HCT116 (cell line): ENCODE measurements at regions not wholly inside any gene's neighbourhood (a gene's known extent, or its start where the extent isn't known, plus 50 kb on each side); places are given as distances from the start of the nearest gene placed in this dataset.

Experiments used
- ATAC-seq: fragments of 200-7000 bp; cut with Tn5 transposase; 2 replicates; pipeline ENCODE4 v1.9.1; 2020; ENCODE audit warnings: mild to moderate bottlenecking, moderate library complexity
- BruUV-seq: library from RNA; stranded (reverse); fragments of 400-500 nt; replicated peaks from 2 replicates; lab custom pipeline; 2021; lab: Mats Ljungman, UMichigan
- CTCF ChIA-PET: fragments of 300-600 bp; sonication (Branson Sonifier 250); formaldehyde crosslinking; loops from one replicate; lab custom pipeline; 2021; ENCODE audit warnings: antibody characterized with exemption; lab: Charles Lee
- POLR2A ChIA-PET: fragments of 300-600, 350-600 bp; sonication (Branson Sonifier 250); formaldehyde crosslinking; loops from one replicate; lab custom pipeline; 2021; ENCODE audit warnings: antibody characterized with exemption; lab: Charles Lee
- RAD21 ChIA-PET, 2 experiments: fragments of 300-600 bp; sonication (Branson Sonifier 250); formaldehyde crosslinking; loops; one replicate each; lab custom pipeline; 2023; ENCODE audit warnings: low total read pairs in 2 of 2; ENCODE audit not compliant: uncharacterized antibody in 2 of 2, unreplicated experiment in 2 of 2, low non-redundant PET in 1 of 2; lab: Charles Lee
- DNase-seq: peaks from one replicate; pipeline ENCODE4 v3.0.0-alpha.2; 2010; ENCODE audit warnings: low read depth, low spot score
- H2AFZ ChIP-seq: fragments of 200-600 bp; shearing (Covaris generic), sonication (generic); 2 replicates; pipeline ENCODE4 v1.6.1; 2017; ENCODE audit warnings: low read depth, mixed run types, mixed read lengths, antibody characterized with exemption, low read length; ENCODE audit not compliant: poor library complexity, severe bottlenecking
- H3K27ac ChIP-seq: 2 replicates; pipeline ENCODE4 v1.5.1; 2012; ENCODE audit warnings: low read depth, low read length
- H3K27me3 ChIP-seq: fragments of 200-600 bp; sonication (generic); 2 replicates; pipeline ENCODE4 v1.6.1; 2016; ENCODE audit warnings: mixed run types, low read length, mixed read lengths; ENCODE audit not compliant: insufficient read depth
- H3K36me3 ChIP-seq, 2 experiments: fragments of 200-500 bp in 1 of 2; fragments of 200-600 bp in 1 of 2; sonication (Bioruptor generic) in 1 of 2; sonication (generic) in 1 of 2; 2 replicates each; pipeline versions ENCODE4 v1.5.1 to v1.6.1; 2014 to 2016; ENCODE audit warnings: low read length in 2 of 2, inconsistent platforms in 1 of 2, mixed read lengths in 1 of 2, mixed run types in 1 of 2; ENCODE audit not compliant: insufficient read depth in 2 of 2, control insufficient read depth in 1 of 2
- H3K4me1 ChIP-seq, 2 experiments: fragments of 200-600 bp in 1 of 2; sonication (generic) in 1 of 2; 2 replicates each; pipeline versions ENCODE4 v1.5.1 to v1.6.1; 2012 to 2017; ENCODE audit warnings: low read length in 2 of 2, inconsistent platforms in 1 of 2, mild to moderate bottlenecking in 1 of 2, mixed read lengths in 1 of 2, mixed run types in 1 of 2, moderate library complexity in 1 of 2; ENCODE audit not compliant: insufficient read depth in 2 of 2, control insufficient read depth in 1 of 2
- H3K4me2 ChIP-seq: fragments of 200-600 bp; sonication (generic); 2 replicates; pipeline ENCODE4 v1.6.1; 2017; ENCODE audit warnings: mixed run types, low read length, mixed read lengths
- H3K4me3 ChIP-seq, 2 experiments: fragments of 200-600 bp in 1 of 2; sonication (generic) in 1 of 2; replicated peaks in 1 of 2; 2 replicates each; pipeline ENCODE4 v1.5.1; 2011 to 2016; ENCODE audit warnings: low read length in 2 of 2, control low read depth in 1 of 2, low read depth in 1 of 2, mild to moderate bottlenecking in 1 of 2, mixed read lengths in 1 of 2, mixed run types in 1 of 2
- H3K79me2 ChIP-seq: fragments of 200-600 bp; sonication (generic); 2 replicates; pipeline ENCODE4 v1.6.1; 2017; ENCODE audit warnings: mild to moderate bottlenecking, mixed run types, low read length, moderate library complexity, mixed read lengths; ENCODE audit not compliant: insufficient read depth
- H3K9ac ChIP-seq: fragments of 200-600 bp; sonication (generic); 2 replicates; pipeline ENCODE4 v1.6.1; 2016; ENCODE audit warnings: low read length, mixed read lengths
- H3K9me2 ChIP-seq: fragments of 200-600 bp; sonication (generic), shearing (Covaris generic); 2 replicates; pipeline ENCODE4 v1.6.1; 2017; ENCODE audit warnings: mixed run types, mild to moderate bottlenecking, moderate library complexity; ENCODE audit not compliant: insufficient read depth
- H3K9me3 ChIP-seq, 2 experiments: fragments of 200-500 bp in 1 of 2; fragments of 200-600 bp in 1 of 2; sonication (Bioruptor generic) in 1 of 2; sonication (generic) in 1 of 2; 2 replicates each; pipeline ENCODE4 v1.6.1; 2014 to 2017; ENCODE audit warnings: low read length in 2 of 2, mixed read lengths in 2 of 2, inconsistent platforms in 1 of 2, low read depth in 1 of 2, mild to moderate bottlenecking in 1 of 2, mixed run types in 1 of 2, moderate library complexity in 1 of 2; ENCODE audit not compliant: control insufficient read depth in 1 of 2, insufficient read depth in 1 of 2
- H4K20me1 ChIP-seq: fragments of 200-600 bp; sonication (generic), shearing (Covaris generic); 2 replicates; pipeline ENCODE4 v1.6.1; 2017; ENCODE audit warnings: mixed run types, mild to moderate bottlenecking, moderate library complexity; ENCODE audit not compliant: insufficient read depth
- ATF3 ChIP-seq: IDR thresholded peaks from 2 replicates; pipeline ENCODE4 v1.6.1; 2012
- CBX3 ChIP-seq: IDR thresholded peaks from 2 replicates; pipeline ENCODE4 v1.6.1; 2012; ENCODE audit warnings: low read depth
- CEBPB ChIP-seq: IDR thresholded peaks from 2 replicates; pipeline ENCODE4 v1.6.1; 2012; ENCODE audit warnings: low read depth
- CTCF ChIP-seq, 3 experiments: fragments of 200-600 bp in 1 of 3; sonication (generic) in 1 of 3; IDR thresholded peaks in 2 of 3; conservative IDR thresholded peaks in 1 of 3; 2 replicates each; pipeline ENCODE4 v1.5.1; 2012 to 2017; ENCODE audit warnings: low read depth in 2 of 3, low read length in 2 of 3, antibody characterized with exemption in 1 of 3, borderline replicate concordance in 1 of 3, control low read depth in 1 of 3, mild to moderate bottlenecking in 1 of 3, mixed read lengths in 1 of 3, mixed run types in 1 of 3, moderate library complexity in 1 of 3; ENCODE audit not compliant: insufficient read depth in 1 of 3
- EGR1 ChIP-seq: IDR thresholded peaks from 2 replicates; pipeline ENCODE4 v1.6.1; 2012; ENCODE audit warnings: low read depth
- EZH2 ChIP-seq: fragments of 200-600 bp; sonication (generic); IDR thresholded peaks from 2 replicates; pipeline ENCODE4 v1.6.1; 2017; ENCODE audit warnings: antibody characterized with exemption, mixed run types
- FOSL1 ChIP-seq: IDR thresholded peaks from 2 replicates; pipeline ENCODE4 v1.6.1; 2012; ENCODE audit warnings: low read depth
- JUND ChIP-seq: IDR thresholded peaks from 2 replicates; pipeline ENCODE4 v1.6.1; 2012
- POLR2A ChIP-seq: IDR thresholded peaks from 2 replicates; pipeline ENCODE4 v1.7.0; 2011; ENCODE audit warnings: borderline replicate concordance; ENCODE audit not compliant: insufficient read depth, insufficient read length; ENCODE audit errors: extremely low read depth
- RAD21 ChIP-seq: IDR thresholded peaks from 2 replicates; pipeline ENCODE4 v1.6.1; 2012; ENCODE audit warnings: low read depth, mild to moderate bottlenecking
- SIN3A ChIP-seq: IDR thresholded peaks from 2 replicates; pipeline ENCODE4 v1.6.1; 2012; ENCODE audit warnings: low read depth
- SP1 ChIP-seq: IDR thresholded peaks from 2 replicates; pipeline ENCODE4 v1.6.1; 2012; ENCODE audit warnings: low read depth
- SRF ChIP-seq: IDR thresholded peaks from 2 replicates; pipeline ENCODE4 v1.6.1; 2012; ENCODE audit warnings: low read depth
- TCF7L2 ChIP-seq: IDR thresholded peaks from 2 replicates; pipeline ENCODE4 v1.7.0; 2011; ENCODE audit warnings: borderline replicate concordance, inconsistent platforms; ENCODE audit not compliant: insufficient read depth, insufficient read length; ENCODE audit errors: extremely low read depth
- YY1 ChIP-seq: IDR thresholded peaks from 2 replicates; pipeline ENCODE4 v1.6.1; 2011; ENCODE audit warnings: low read length, low read depth, moderate library complexity, mild to moderate bottlenecking; ENCODE audit not compliant: insufficient replicate concordance; ENCODE audit errors: extremely low read depth
- ZBTB33 ChIP-seq: IDR thresholded peaks from 2 replicates; pipeline ENCODE4 v1.6.1; 2011; ENCODE audit warnings: mild to moderate bottlenecking, low read length, moderate library complexity; ENCODE audit not compliant: insufficient replicate concordance; ENCODE audit errors: extremely low read depth
- ZNF274 ChIP-seq: fragments of 200-500 bp; sonication (Bioruptor generic); IDR thresholded peaks from 2 replicates; pipeline ENCODE4 v1.6.1; 2014; ENCODE audit warnings: mild to moderate bottlenecking, low read depth, low read length, inconsistent platforms
- intact Hi-C: fragments of 100-400 bp; cut with micrococcal nuclease; formaldehyde crosslinking; loops from 2 replicates; pipeline ENCODE4 v1.10.0; 2022

GRCh38 chr5:163260471-163260870 lies 176.9 kb upstream of the CCNG1 start:
- BruUV-seq: no TSS peak
- CTCF ChIA-PET: no interaction called here
- no peak for TF ChIP-seq CEBPB
- no peak for TF ChIP-seq ZNF274
- no peaks in the 10 kb centered on the region for H3K79me2 ChIP-seq
- H4K20me1 ChIP-seq: no peaks in the 10 kb centered on the region
- ATAC-seq: no peak
- no peaks in the 10 kb centered on the region for H3K4me1 ChIP-seq
- H3K27ac ChIP-seq: no peak overlapping the region
- RAD21 ChIA-PET: no interaction called here
- no peak overlapping the region for H3K4me3 ChIP-seq
- H3K9me3 ChIP-seq: no peaks in the 10 kb centered on the region
- no peak overlapping the region for H3K9ac ChIP-seq
- no peak for DNase-seq
- no peaks in the 10 kb centered on the region for H3K36me3 ChIP-seq
- intact Hi-C loops: no loop called here
- H2AFZ ChIP-seq: no peak overlapping the region
- POLR2A ChIA-PET: no interaction called here
- no peak overlapping the region for H3K4me2 ChIP-seq
- H3K9me2 ChIP-seq: no peaks in the 10 kb centered on the region
- H3K27me3 ChIP-seq: no peaks in the 10 kb centered on the region

- Histone ChIP-seq H3K4me2 (no peak overlapping the region), H3K27me3 (no peaks in the 10 kb centered on the region), H3K4me1 (no peaks in the 10 kb centered on the region), H2AFZ (no peak overlapping the region), H4K20me1 (no peaks in the 10 kb centered on the region), H3K9me2 (no peaks in the 10 kb centered on the region), H3K36me3 (no peaks in the 10 kb centered on the region), H3K9me3 (no peaks in the 10 kb centered on the region), H3K27ac (no peak overlapping the region), H3K9ac (no peak overlapping the region), H3K4me3 (no peak overlapping the region), H3K79me2 (no peaks in the 10 kb centered on the region)
- ChIA-PET POLR2A (no interaction called here), RAD21 (no interaction called here), CTCF (no interaction called here)
- intact Hi-C loops: no loop called here
- DNase-seq: no peak
- no TSS peak for BruUV-seq
- ATAC-seq: no peak
- TF ChIP-seq RAD21: no peak
- no peak for TF ChIP-seq POLR2A
- TF ChIP-seq FOSL1: no peak
- no peak for TF ChIP-seq JUND
- no peak for TF ChIP-seq CEBPB
- TF ChIP-seq CBX3: no peak
- TF ChIP-seq SIN3A: no peak
- TF ChIP-seq TCF7L2: no peak
- TF ChIP-seq ZBTB33: no peak
- no peak for TF ChIP-seq EZH2
- TF ChIP-seq EGR1: no peak
- no peak for TF ChIP-seq SP1
- no peak for TF ChIP-seq ATF3
- TF ChIP-seq SRF: no peak
- TF ChIP-seq YY1: no peak
- no peak for TF ChIP-seq ZNF274
- no peak for TF ChIP-seq CTCF (IDR thresholded peaks at IDR 0.05 in 2 of 3, conservative IDR thresholded peaks at IDR 0.05 in 1 of 3; ENCODE audit: borderline replicate concordance in 1 of 3, insufficient read depth in 1 of 3, low read depth in 2 of 3, low read length in 2 of 3)
Observed at GRCh38 chr5:163260961-163261360, 176.4 kb upstream of the CCNG1 start.
